HG03280 (cell line): ENCODE measurements at regions not wholly inside any gene's neighbourhood (a gene's known extent, or its start where the extent isn't known, plus 50 kb on each side); places are given as distances from the start of the nearest gene placed in this dataset.
"Not testable (repeated sequence)": the region's sequence is repeated elsewhere in the genome, so short reads cannot be mapped to it uniquely, and the experiment has no call there.

Source experiments
- ATAC-seq: cut with Tn5 transposase; IDR thresholded peaks from one replicate; pipeline ENCODE4 v1.9.1; 2021; ENCODE audit warnings: mild to moderate bottlenecking, moderate library complexity; ENCODE audit not compliant: unreplicated experiment

DNA sequence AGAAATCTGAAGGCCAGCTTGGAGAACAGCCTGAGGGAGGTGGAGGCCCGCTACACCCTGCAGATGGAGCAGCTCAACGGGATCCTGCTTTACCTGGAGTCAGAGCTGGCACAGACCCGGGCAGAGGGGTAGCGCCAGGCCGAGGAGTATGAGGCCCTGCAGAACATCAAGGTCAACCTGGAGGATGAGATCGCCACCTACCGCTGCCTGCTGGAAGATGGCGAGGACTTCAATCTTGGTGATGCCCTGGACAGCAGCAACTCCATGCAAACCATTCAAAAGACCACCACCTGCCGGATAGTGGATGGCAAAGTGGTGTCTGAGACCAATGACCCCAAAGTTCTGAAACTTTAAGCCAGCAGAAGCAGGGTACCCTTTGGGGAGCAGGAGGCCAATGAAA lies 318.4 kb downstream of the ZFHX3 start:
- ATAC-seq = not testable (repeated sequence)

DNA sequence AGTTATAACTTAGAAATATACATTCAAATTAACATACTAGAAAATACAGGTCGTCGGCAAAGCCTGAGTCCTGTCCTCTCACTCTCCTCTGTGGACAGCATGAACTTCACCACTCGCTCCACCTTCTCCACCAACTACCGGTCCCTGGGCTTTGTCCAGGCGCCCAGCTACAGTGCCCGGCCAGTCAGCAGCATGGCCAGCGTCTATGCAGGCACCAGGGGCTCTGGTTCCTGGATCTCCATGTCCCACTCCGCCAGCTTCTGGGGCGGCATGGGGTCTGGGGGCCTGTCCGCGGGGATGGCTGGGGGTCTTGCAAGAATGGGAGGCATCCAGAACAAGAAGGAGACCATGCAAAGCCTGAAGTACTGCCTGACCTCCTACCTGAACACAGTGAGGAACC lies 319.4 kb downstream of the ZFHX3 start:
- no peak for ATAC-seq

DNA sequence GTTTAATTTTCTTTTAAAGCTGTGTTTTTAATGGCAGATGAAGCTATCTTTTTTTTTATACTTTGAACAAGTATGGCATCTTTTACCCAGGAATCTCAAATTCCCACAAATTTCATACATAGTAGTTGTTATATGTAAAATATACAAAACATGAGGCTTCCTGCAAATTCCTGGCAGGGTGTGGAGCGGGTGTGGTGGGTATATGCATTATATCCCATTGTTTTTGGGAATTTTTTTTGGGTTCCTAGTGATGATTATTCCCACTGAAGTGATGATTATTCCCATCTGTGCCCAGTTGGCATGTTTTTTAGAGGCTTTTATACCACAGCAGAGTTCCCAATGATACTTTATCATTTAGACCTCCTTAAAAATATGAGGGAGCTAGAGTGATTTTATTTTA lies 320.4 kb downstream of the ZFHX3 start:
- ATAC-seq = no peak

DNA sequence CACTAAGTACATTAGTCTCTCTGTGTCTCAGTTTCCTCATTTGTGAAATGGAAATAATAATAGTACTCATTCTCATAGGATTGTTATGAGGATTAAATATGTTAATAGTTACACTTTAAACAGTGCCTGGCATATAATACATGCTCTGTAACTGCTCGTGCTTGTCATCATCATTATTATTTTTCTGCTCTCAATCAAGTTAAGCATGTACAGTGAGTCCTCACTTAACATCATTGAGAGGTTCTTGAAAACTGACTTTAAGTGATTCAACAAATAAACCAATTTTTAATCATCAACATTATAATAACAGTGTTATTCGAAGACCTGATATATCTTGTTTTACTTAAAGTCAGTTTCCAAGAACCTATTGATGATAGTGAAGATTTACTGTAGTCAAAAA lies 322.3 kb downstream of the ZFHX3 start:
- ATAC-seq = no peak

DNA sequence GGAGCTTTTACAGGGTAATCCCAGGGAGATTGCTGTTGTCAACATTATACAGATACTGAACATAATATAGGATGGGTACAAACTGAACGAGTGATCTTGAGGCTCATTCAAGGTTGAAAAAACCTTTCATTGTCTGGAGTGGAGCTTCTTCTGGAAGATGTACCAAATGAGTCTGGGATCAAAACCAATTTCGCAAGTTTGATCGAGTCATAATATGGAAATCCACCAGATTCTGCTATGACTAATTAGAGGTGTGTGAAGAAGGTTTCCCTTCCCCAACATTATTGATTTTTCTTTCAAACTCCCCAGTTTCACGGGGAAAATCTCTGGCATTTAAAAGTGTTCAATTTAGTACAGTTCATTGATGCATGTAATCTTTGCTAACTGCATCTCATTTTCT lies 324.1 kb downstream of the ZFHX3 start:
- no peak for ATAC-seq

DNA sequence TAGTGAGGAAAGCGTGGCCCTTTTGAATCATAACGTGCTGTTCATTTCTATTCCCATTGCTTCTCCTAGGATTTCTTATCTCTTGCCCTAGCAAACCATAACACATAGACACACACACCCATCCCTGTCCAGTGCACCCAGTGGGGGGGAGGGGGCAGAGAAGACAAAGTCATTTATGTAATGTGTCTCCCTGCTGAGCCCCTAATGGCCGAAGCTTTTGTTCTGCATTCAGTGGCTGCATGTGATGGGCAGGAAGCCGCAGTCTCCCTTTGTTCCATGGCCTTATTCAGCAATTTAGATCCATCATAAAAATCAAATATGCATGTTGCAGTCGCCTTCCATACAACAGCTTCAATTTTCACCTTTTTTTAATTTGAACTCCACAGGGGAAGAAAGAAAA lies 325.4 kb downstream of the ZFHX3 start:
- no peak for ATAC-seq

DNA sequence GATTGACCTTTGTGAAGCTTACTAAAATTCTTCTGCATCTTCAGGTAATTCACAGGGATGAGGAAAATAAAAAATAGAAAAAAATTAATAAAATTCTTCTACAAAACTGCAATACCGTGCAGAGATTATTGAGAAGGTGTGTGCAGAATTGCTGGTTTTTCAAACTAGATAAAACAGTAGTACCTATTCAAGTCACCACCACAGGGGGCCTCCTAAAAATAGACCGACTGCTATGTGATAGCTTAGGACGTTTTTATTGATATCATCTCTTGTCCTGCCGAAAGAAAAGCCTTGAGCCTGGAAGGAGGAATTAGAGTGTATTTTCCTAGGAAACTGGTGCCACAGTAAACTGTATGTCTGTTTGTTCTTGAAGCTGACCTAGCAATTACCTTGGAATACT lies 325.9 kb downstream of the ZFHX3 start:
- ATAC-seq = no peak

DNA sequence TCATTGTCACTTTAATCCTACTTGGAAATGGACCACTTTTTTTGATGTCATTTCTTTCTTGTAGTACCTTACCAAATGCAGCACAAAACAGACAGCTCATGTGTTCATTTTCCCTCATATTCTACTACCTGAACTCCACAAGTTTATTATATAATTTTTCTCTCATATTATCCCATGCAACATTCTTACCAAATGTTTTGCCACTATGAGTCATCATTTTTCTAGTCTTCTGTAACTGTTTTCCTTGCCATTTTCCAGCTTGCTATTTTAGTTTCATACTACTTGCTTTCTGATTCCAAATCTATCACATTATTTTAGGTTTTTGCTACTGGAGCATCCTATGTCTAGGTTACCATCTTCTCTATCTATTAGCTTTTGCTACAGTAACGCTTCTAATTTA lies 332.7 kb downstream of the ZFHX3 start:
- ATAC-seq = no peak

DNA sequence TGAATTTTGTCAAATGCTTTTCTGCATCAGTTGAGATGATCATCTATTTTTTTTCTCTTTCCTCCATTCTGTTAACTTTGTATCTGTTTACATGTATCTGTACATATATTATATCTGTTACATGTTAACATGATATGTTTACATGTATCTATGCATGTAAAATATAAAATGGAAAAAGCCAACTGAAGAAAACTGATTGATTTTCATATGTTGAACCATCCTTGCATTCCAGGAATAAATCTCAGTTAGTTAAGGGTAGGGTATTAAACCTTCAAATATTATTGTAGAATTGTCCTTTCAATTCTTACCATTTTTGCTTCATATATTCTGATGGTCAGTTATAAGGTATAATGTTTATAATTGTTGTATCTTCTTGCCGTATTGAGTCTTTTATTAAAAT lies 336.1 kb downstream of the ZFHX3 start:
- no peak for ATAC-seq

DNA sequence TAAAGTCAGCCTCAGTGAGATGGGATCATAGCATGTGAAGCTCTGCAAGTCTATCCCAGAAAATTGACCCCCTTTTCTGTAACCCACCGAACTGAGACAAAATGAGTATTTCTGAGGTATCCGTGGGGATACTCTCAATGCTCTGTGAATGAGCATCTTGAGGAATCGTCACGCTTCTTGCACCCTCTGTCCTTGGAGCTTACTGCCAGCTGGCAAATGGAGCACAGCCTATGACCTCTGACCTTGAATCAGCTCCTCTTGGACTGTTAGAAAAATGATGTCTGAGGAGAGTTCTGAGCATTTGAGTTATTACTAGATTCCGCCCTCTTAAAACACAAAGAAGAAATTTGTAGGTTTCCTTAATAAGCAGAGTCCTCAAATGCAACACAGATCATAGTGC lies 342.1 kb downstream of the ZFHX3 start:
- no peak for ATAC-seq

DNA sequence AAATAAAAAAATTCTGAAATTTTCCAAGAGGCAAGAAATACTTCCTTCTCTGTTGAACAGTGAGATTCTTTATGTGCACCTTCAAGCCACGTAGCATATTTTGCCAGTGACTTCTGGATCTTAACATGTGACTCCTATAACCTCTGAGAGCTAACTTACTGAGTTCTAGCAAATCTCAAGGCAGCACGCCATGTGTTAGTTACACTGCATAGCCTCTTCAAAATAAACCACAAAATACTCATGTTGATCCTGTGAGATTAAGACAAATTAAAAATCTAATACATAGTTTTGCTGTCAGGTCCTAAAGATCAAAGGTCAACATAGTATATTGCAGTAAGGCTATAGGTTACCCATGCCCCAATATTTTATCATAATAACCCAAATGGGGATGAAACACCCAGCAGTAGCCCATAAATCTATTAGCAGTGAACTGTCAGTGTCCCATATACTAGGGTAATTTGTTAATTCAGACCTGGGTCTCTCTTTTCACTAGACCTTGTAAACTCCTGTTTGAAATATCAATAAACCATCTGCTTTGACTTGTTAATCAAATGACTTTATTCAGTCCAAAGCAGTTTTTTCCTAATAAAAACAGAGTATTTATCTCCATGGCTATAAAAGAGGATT lies 343.1 kb downstream of the ZFHX3 start:
- ATAC-seq = no peak

DNA sequence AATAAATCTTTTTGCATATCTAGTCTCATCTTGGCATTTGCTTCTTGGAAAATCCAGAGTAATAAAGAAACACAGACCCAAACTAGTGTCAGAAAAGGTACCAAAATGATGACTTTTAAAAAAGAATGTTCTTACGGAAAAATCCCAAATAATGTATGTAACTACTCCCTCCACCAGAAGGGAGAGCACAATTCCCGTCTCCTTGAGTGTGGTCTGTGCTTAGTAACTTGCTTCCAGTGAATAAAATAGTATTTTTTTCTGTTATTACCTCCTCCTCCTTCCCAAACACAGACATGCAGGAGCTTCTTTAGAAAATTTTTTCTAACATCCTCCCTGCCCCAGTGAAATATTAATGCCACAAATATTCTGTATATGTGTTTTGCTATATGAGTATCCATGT lies 358.1 kb downstream of the ZFHX3 start:
- no peak for ATAC-seq

DNA sequence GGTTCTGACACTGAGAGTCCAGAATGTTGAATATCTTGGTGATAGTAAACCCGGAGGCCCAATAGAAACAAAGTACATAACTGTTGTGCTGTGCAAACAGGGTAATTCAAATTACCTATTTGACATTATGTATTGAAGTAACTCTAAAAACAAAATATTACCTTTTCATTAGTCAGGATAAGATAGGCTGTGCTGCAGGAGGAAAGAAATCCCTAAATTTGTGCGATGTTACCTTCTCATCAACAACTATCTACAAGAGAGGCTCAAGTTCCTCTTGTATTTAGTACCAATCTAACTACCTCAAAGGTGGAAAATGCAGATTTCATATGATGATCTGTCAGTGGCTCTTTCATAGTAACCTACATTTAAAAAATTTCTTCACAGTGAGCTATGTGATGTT lies 367.2 kb downstream of the ZFHX3 start:
- ATAC-seq = no peak

DNA sequence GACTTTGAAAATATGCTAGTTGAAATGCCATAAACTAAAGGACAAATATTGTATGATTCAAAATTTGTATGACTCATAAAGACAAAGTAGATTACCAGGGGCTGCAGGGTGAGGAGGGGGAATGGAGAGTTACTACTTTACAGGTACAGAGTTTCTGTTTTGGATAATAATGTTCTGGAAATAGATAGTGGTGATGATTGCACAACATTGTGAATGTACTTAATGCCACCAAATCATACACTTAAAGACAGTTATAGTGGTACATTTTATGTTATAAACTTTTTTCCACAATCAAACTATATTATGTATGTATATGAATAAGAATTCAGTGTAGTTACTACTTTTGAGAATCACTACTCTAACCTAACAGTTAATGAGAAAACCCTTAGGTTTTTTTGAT lies 368.1 kb downstream of the ZFHX3 start:
- no peak for ATAC-seq

DNA sequence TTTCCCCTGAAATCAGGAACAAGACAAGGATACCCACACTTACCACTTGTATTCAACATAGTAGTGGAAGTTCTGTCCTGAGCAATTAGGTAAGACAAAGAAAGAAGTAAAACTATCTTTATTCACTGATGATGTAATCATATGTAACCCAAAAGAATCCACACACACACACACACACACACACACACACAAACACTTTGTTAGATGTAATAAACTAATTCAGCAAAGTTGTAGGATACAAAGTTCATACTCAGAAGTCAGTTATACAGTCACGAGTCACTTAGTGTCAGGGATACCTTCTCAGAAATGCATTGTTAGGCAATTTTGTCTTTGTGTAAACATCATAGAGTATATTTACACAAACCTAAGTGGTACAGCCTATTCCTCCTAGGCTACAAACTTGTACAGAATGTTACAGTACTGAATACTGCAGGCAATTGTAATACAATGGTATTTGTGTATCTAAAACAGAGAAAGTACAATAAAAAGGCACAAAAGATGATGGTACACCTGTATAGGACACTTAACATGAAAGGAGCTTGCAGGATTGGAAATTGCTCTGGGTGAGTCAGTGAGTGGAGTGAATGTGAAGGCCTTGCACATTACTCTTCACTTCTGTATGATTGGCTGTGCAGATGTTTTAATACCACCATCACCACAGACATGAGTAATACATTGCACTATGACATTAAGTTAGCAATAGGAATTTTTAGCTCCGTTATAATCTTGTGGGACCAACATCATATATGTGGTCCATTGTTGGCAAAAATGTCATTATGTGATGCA lies 370.1 kb downstream of the ZFHX3 start:
- no peak for ATAC-seq

DNA sequence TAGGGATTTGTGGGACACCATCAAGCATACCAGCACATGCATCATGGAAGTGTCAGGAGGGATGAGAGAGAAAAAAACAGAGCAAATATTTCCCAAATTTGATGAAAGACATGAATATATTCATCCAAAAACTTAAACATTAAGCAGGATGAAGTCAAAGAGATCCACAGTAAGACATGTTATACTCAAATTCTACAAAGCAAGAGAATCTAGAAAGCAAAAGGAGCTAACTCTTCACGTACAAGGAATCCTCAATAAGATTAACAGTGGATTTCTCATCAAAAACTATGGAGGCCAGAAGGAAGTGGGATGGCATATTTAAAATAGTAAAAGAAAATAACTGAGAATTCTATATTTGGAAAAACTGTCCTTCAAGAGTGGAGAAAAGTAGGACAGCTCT lies 374.8 kb downstream of the ZFHX3 start:
- no peak for ATAC-seq

DNA sequence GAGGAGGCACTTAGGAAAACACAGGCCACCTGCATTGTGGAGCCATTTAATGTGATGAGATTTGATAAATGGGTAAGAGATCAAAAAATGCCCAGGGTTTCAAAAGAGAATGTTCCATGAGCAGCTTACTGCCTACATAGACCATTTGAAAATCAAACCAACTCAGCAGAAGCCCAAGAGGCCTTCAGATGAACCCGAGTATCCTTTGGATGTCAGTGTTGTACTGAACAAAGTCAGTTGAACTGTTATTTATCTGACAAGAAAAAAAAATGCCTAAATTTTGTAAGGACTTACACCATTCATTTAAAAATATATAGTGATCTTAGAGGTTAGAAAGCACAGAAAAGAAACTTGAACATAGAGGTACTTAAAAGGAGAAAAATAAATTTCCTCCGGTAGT lies 381.7 kb downstream of the ZFHX3 start:
- no peak for ATAC-seq

DNA sequence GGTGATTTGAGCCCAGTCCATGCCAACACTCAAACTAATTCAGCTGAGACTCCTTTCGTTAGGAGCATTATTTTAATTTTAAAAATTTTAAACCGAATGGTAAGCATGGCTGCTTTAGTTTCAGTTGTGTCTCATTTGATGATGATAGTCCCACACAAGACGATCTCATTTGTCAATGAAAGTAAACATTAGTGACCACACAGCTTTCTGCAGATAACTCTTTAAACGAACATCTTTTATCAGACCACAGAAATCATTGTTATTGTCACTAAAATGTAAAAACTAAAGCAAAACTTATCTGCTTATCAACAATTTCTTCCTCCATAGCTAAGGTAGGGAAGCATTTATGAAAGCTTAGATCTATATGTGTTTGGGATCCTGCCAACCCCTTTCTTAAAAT lies 382.2 kb downstream of the ZFHX3 start:
- no peak for ATAC-seq

DNA sequence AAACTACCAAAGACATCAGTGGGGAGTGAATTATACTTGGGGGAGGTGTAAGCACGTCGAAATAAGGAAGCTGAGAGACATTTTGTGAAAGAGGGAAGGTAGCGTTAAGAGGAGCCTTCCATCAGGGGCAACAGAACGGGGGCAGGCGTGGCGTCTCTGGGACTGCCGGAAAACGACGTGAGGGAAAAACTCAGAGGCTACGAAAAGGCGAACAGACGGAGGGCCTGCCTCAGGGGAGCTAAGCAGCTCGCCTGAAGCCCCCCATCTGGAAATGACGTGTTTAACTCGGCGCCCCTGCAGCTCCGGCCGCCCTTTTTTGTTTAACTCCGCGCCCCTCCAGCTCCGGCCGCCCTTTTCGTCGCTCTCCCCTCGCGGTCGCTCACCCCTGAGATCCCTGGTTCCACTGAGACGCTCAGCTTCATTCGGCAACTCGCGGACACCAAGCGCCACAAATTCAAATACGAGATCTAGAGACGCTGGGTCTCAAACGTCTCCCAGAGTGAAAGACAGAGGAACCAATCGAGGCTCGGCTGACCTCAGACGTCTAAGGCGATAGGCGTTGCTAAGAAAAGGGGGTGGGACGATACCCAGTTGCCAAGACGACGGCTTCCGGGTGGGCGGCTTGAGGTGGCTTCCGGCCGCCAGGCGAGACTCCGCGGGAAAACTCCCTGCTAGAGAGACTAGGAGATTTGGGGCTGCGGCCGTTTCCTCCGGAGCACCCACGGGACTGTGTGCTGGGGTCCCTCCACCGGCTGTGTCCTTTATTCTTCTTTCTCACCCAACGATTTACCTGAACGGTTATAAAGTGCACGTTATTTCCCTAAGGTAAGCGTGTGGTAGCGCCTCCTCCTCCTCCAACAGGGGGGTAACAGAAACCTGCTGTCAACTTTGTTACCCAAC lies 383.2 kb downstream of the ZFHX3 start:
- ATAC-seq = peak; percentile 99

DNA sequence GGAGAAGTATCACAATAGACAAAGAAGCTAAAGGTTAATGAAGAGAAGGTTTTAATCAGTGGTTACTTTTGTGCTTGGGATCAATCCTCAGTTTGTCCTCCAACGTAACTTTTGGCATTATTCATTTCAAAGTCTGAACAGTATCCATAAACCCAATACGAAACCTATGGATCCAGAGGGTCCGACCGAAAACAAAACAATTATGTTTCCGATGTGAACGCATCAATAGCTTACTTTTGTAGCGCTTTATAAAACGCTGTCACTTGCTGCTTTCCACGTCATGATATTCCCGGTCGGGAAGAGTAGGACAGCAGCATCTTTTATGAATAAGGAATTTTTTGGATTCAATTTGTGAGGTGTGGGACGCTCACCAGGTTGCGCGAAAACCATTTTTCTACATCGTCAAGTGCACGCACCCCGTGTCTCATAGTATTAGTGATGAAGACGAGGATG lies 383.8 kb downstream of the ZFHX3 start:
- no peak for ATAC-seq

DNA sequence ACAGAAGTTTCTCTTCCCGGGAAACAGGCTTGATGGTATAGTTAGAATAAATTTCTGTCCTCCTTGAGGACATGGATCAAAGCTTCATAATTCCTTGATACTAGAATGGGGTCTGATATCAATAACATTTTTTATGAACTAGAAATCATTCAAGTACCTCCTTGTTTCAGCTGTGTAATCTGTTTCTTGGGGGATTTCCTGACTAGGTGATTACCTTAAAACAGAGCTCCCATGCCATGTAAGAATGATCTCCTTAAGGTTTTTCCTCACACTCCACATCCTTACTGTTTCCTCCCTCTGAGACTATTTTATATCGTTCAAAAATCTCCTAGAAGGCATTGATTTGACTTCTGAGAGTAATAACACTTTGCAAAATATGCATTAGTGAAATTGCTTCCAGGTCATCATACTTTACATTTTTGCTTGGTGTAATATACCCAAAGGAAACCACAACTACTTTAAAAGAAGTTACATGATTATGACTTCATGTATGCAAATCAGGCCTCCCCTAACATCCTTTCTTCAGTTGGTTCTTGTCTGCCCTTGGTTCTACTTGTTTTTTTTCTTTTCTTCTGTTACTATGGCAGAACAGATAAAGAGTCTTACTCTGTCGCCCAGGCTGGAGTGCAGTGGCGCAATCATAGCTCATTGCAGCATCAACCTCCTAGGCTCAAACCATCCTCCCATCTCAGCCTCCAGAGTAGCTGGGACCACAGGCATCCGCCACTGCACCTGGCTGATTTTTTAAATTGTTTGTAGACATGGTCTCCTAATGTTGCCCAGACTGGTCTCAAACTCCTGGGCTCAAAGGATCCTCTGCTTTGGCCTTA lies 388.8 kb downstream of the ZFHX3 start:
- ATAC-seq = no peak
